Mucosa of rectum (tissue), 2 donors: ENCODE measurements at regions not wholly inside any gene's neighbourhood (a gene's known extent, or its start where the extent isn't known, plus 50 kb on each side); places are given as distances from the start of the nearest gene placed in this dataset.
"Not testable (repeated sequence)": the region's sequence is repeated elsewhere in the genome, so short reads cannot be mapped to it uniquely, and the experiment has no call there.

Experiments used
- H3K27ac ChIP-seq, 2 donors: one replicate each; pipeline ENCODE4 v1.7.0; 2013; ENCODE audit warnings: inconsistent platforms in 2 of 2, low read depth in 2 of 2, low read length in 2 of 2
- H3K27me3 ChIP-seq, 2 donors: one replicate each; pipeline ENCODE4 v1.7.0; 2013; ENCODE audit warnings: low read length in 2 of 2; ENCODE audit not compliant: control insufficient read depth in 2 of 2, insufficient read depth in 2 of 2
- H3K36me3 ChIP-seq, 2 donors: one replicate each; pipeline ENCODE4 v1.7.0; 2013; ENCODE audit warnings: low read length in 2 of 2; ENCODE audit not compliant: control insufficient read depth in 2 of 2, insufficient read depth in 2 of 2
- H3K4me1 ChIP-seq, 2 donors: one replicate each; pipeline ENCODE4 v1.7.0; 2013; ENCODE audit warnings: low read length in 2 of 2, mild to moderate bottlenecking in 1 of 2; ENCODE audit not compliant: control insufficient read depth in 2 of 2, insufficient read depth in 2 of 2
- H3K4me3 ChIP-seq, 2 donors: one replicate each; pipeline ENCODE4 v1.7.0; 2013; ENCODE audit warnings: low read length in 2 of 2
- H3K9ac ChIP-seq, 2 donors: one replicate each; pipeline ENCODE4 v1.7.0; 2013; ENCODE audit warnings: low read length in 2 of 2, low read depth in 1 of 2, mild to moderate bottlenecking in 1 of 2
- H3K9me3 ChIP-seq, 2 donors: one replicate each; pipeline ENCODE4 v1.7.0; 2013; ENCODE audit warnings: low read length in 2 of 2; ENCODE audit not compliant: control insufficient read depth in 2 of 2
- donor health status: healthy.
- donor health status: Normal muscosa, but diverticular disease.

GRCh38 chr2:82789851-82790205 lies 1669.3 kb downstream of the SUCLG1 start:
- no peaks in the 10 kb centered on the region for H3K9me3 ChIP-seq
- no peaks in the 10 kb centered on the region for H3K27me3 ChIP-seq
- H3K27ac ChIP-seq = no peak overlapping the region
- no peak overlapping the region for H3K9ac ChIP-seq
- H3K36me3 ChIP-seq = no peaks in the 10 kb centered on the region
- H3K4me3 ChIP-seq = no peak overlapping the region
- no peaks in the 10 kb centered on the region for H3K4me1 ChIP-seq

DNA sequence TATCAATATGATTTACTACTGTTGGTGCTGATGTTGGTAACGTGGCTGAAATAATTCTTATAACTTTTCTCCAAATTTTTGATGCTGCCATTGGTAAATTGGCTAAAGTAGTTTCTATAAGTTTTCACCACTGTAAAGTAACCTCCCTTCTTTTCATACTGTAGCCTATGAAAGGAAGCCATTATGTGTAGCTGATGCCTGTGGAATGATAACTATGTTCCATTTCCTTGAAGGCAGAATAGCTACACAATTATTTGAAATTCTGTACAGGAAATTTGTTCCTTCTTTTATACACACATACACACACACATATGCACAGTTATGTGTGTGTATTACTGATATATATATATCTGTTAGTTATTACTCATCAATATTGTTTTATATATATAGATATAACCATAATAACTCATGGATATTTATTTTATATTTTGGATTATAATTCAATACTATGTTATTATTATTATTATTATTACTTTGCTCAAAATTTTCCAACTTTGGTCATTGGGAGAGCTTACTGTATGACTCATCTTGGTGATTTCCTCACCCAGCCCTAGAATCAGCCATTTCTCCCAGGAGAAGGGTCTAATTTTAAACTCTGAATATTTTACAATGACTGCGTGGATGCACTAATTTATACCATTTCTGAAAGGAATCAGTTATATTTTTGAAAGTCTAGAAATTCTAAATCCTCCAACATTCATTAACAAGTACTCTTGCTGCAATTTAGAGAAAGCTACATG lies 1677.7 kb downstream of the SUCLG1 start:
- no peaks in the 10 kb centered on the region for H3K36me3 ChIP-seq
- H3K27me3 ChIP-seq = no peaks in the 10 kb centered on the region
- H3K9me3 ChIP-seq = no peaks in the 10 kb centered on the region
- H3K4me3 ChIP-seq = no peak overlapping the region
- H3K27ac ChIP-seq = no peak overlapping the region
- no peaks in the 10 kb centered on the region for H3K4me1 ChIP-seq
- H3K9ac ChIP-seq = no peak overlapping the region

DNA sequence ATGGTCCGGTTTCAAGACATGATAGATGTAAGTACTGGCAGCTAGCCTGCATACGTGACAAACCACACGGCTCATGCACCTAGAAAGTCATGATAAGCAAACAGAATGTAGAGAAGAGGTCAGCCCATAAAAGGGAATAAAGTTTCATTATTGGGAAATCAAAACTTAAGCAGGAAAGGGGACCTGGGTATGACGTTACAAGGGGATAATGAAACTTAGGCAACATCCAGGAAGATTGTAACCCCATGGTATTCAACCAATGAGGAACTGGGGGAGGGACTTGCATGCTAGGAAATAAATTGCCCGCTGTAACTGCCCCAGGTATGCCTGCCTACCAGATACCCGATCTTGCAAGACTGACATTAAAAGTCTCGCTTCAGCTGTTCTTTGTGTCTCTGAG lies 1679.0 kb downstream of the SUCLG1 start:
- Histone ChIP-seq H3K9me3 (no peaks in the 10 kb centered on the region), H3K36me3 (no peaks in the 10 kb centered on the region), H3K27me3 (no peaks in the 10 kb centered on the region), H3K9ac (no peak overlapping the region), H3K4me1 (no peaks in the 10 kb centered on the region), H3K27ac (no peak overlapping the region), H3K4me3 (no peak overlapping the region)

- Histone ChIP-seq H3K36me3 (no peaks in the 10 kb centered on the region), H3K4me1 (no peaks in the 10 kb centered on the region), H3K27ac (no peak overlapping the region), H3K4me3 (no peak overlapping the region), H3K9ac (no peak overlapping the region), H3K9me3 (no peaks in the 10 kb centered on the region), H3K27me3 (no peaks in the 10 kb centered on the region)
Measured at GRCh38 chr2:82752396-82752795, 1706.7 kb downstream of the SUCLG1 start.

DNA sequence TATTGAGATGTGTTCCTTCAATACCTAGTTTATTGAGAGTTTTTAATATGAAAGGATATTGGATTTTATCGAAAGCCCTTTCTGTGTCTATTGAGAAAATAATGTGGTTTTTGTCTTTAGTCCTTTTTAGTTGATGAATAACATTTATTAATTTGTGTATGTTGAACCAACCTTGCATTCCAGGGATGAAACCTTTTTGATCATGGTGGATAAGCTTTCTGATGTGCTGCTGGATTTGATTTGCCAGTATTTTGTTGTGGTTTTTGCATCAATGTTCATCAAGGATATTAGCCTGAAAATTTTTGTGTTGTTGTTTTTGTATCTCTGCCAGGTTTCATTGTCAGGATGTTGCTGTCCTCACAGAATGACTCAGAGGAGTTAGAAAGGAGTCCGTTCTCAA lies 1710.4 kb downstream of the SUCLG1 start:
- H3K27ac ChIP-seq = no peak overlapping the region
- no peaks in the 10 kb centered on the region for H3K36me3 ChIP-seq
- H3K4me1 ChIP-seq = no peaks in the 10 kb centered on the region
- no peaks in the 10 kb centered on the region for H3K27me3 ChIP-seq
- no peaks in the 10 kb centered on the region for H3K9me3 ChIP-seq
- H3K4me3 ChIP-seq = no peak overlapping the region
- H3K9ac ChIP-seq = no peak overlapping the region

- H3K4me1 ChIP-seq = no peaks in the 10 kb centered on the region
- H3K4me3 ChIP-seq = no peak overlapping the region
- H3K27ac ChIP-seq = no peak overlapping the region
- no peak overlapping the region for H3K9ac ChIP-seq
- H3K36me3 ChIP-seq = no peaks in the 10 kb centered on the region
- H3K27me3 ChIP-seq = no peaks in the 10 kb centered on the region
- H3K9me3 ChIP-seq = no peaks in the 10 kb centered on the region
Measured at GRCh38 chr2:82740527-82740926, 1718.6 kb downstream of the SUCLG1 start.

DNA sequence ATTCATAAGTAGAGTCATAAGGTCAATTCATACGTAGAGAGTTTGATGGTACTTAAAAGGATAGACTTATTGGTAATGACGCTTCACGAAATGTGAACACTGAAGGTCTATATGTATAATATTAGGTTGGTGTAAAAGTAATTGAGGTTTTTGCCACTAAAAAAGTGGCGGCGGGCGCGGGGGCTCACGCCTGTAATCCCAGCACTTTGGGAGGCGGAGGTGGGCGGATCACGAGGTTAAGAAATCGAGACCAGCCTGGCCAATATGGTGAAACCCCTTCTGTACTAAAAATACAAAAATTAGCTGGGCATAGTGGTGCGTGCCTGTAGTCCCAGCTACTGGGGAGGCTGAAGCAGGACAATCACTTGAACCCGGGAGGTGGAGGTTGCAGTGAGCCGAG lies 1721.1 kb downstream of the SUCLG1 start:
- not testable (repeated sequence) for H3K36me3 ChIP-seq, H3K9ac ChIP-seq, H3K4me3 ChIP-seq, H3K27me3 ChIP-seq, H3K27ac ChIP-seq, H3K4me1 ChIP-seq, H3K9me3 ChIP-seq

GRCh38 chr2:82735336-82735735 lies 1723.7 kb downstream of the SUCLG1 start:
- Histone ChIP-seq H3K4me3 (no peak overlapping the region), H3K9ac (no peak overlapping the region), H3K36me3 (no peaks in the 10 kb centered on the region), H3K27ac (no peak overlapping the region), H3K9me3 (no peaks in the 10 kb centered on the region), H3K4me1 (no peaks in the 10 kb centered on the region), H3K27me3 (no peaks in the 10 kb centered on the region)

DNA sequence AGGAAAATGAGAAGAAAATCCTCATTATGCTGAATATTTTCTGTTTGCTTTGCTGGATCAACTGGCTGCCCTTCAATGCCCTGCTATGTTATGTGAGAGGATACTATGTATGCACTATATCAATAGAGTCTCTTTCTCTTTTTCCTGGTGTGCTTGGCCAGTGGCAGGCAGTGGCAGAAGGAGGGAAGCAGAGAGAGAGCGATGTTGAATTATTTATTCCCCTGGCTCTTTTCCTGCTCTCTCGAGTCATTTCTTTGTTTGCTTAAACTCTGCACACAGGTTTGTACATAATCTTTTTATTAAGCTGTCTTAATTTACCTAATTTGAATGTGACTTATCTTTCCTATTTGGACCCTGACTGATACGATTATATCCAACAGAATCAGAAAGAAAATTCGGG lies 1727.3 kb downstream of the SUCLG1 start:
- Histone ChIP-seq H3K9ac (no peak overlapping the region), H3K9me3 (no peaks in the 10 kb centered on the region), H3K4me1 (no peaks in the 10 kb centered on the region), H3K36me3 (no peaks in the 10 kb centered on the region), H3K27me3 (no peaks in the 10 kb centered on the region), H3K27ac (no peak overlapping the region), H3K4me3 (no peak overlapping the region)

GRCh38 chr2:82730811-82731210 lies 1728.3 kb downstream of the SUCLG1 start:
- H3K27ac ChIP-seq = no peak overlapping the region
- H3K9ac ChIP-seq = no peak overlapping the region
- H3K27me3 ChIP-seq = no peaks in the 10 kb centered on the region
- H3K36me3 ChIP-seq = no peaks in the 10 kb centered on the region
- no peaks in the 10 kb centered on the region for H3K9me3 ChIP-seq
- no peak overlapping the region for H3K4me3 ChIP-seq
- H3K4me1 ChIP-seq = no peaks in the 10 kb centered on the region

DNA sequence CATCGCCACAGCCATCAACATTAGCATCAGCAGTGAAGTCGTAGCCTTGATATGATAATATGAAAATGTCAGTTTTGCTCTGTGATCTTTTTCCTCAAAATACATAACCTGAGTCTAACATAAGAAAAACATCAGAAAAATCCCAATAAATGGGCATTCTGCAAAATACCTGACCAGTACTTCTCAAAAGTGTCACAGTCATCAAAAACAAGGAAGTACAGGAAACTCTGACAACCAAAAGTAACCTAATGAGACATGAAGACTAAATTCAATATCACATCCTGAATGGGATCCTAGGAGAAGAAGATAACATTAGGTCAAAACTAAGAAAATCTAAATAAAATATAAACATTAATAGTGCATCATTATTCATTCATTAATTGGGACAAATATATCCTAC lies 1731.0 kb downstream of the SUCLG1 start:
- Histone ChIP-seq H3K9me3 (no peaks in the 10 kb centered on the region), H3K27ac (no peak overlapping the region), H3K4me1 (no peaks in the 10 kb centered on the region), H3K4me3 (no peak overlapping the region), H3K9ac (no peak overlapping the region), H3K27me3 (no peaks in the 10 kb centered on the region), H3K36me3 (no peaks in the 10 kb centered on the region)
